ENCODE measurements at regions not wholly inside any gene's neighbourhood (a gene's known extent, or its start where the extent isn't known, plus 50 kb on each side); places are given as distances from the start of the nearest gene placed in this dataset.
A peak's percentile ranks its signal among the peaks of the same experiment; 100 is the strongest.

DNA sequence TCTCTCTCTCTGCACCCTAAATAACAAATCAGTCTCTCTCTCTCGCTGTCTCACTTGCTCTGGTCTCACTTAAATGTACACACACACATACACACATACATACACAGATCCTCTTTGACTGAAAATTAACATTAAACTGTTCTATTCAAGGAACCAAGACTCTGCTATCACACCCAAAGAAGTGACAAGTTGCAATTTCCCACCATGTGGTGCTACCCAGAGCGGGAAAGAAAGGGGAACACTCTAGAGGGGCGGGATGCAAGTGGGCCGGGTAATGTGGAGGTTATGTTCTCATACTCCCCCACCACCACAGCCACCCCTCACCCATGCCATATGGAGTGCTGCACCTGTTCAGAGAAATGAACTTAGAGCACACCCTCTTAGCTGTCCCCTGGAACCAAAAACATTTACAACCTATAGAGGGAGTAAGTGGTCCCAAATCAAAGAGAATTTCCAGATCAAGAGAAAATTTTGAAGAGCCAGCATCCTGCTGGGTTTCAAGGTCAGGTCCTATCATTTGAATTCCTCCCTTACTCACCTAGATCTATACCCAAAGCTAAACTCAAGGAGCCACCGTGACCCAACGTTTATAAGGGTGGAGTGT, 319.4 kb downstream of the BRINP2 start:
- TF ChIP-seq, protein P1, sequence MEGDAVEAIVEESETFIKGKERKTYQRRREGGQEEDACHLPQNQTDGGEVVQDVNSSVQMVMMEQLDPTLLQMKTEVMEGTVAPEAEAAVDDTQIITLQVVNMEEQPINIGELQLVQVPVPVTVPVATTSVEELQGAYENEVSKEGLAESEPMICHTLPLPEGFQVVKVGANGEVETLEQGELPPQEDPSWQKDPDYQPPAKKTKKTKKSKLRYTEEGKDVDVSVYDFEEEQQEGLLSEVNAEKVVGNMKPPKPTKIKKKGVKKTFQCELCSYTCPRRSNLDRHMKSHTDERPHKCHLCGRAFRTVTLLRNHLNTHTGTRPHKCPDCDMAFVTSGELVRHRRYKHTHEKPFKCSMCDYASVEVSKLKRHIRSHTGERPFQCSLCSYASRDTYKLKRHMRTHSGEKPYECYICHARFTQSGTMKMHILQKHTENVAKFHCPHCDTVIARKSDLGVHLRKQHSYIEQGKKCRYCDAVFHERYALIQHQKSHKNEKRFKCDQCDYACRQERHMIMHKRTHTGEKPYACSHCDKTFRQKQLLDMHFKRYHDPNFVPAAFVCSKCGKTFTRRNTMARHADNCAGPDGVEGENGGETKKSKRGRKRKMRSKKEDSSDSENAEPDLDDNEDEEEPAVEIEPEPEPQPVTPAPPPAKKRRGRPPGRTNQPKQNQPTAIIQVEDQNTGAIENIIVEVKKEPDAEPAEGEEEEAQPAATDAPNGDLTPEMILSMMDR (IDR thresholded peaks at IDR 0.05) = peak; percentile 28
- TF ChIP-seq EZH2 (IDR thresholded peaks at IDR 0.05) (no peak), EZH2phosphoT487 (IDR thresholded peaks at IDR 0.05) (no peak)
